GM19467 (cell line): ENCODE measurements at regions not wholly inside any gene's neighbourhood (a gene's known extent, or its start where the extent isn't known, plus 50 kb on each side); places are given as distances from the start of the nearest gene placed in this dataset.
"Not testable (repeated sequence)": the region's sequence is repeated elsewhere in the genome, so short reads cannot be mapped to it uniquely, and the experiment has no call there.

ENCODE experiments used
- ATAC-seq: cut with Tn5 transposase; IDR thresholded peaks from one replicate; pipeline ENCODE4 v1.9.1; 2021; ENCODE audit warnings: mild to moderate bottlenecking, moderate library complexity; ENCODE audit not compliant: unreplicated experiment

DNA sequence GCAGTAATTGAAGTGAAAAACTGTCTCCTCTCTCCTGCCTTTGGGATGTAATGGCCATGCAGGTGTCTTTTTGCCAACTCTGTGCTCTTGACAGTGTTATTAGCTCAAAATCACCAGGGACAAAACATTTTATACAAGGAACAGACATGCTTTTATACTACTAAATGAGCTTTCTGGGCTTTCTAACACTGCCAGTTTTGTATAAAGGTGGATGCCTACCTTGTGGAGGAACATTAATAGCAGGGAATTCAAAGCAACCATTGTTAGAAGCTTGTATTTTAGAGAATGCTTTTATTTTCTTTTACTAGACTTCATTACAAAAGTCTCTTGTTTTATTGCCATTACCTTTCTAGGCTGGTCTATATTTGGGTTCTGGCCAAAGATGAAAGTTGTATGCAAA lies 54.7 kb upstream of the ARSJ start:
- ATAC-seq = no peak

DNA sequence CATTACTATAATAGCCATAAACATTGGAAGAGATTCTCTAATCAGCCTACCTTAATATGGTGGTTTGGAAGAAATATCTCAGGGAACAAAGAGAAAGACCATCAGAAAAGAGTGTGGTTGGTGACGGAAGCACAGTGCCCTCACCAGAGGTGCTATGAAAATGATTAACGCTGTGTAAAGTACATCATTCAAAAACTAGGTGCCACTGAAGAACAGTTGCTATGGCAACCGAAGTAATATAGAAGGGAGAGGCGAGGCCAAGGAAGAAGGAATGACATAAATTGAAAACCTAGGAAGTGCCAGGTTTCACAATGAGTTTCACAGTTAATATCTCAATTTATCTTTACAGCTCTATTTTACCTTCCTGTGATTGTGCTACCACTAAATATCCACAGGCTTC lies 57.0 kb upstream of the ARSJ start:
- ATAC-seq = no peak

DNA sequence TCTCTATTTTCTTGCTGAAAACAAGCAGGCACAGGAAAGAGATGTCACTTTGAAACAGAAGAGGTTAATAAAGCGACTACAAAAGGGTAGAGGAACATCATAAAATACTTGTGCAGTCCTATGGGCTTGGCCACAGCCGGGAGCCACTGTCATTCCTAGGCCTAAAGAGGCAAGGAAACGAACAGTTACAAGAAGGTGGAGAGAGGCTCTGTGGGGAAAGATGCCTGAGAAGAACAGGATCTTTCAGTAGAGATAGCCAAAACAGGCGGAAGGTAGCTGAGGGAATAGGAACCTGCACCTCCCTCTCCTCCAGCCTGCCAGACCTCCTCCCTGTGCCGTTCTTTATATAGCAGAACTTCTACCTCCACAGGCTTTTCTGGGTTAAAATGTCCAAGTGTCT lies 57.4 kb upstream of the ARSJ start:
- no peak for ATAC-seq

DNA sequence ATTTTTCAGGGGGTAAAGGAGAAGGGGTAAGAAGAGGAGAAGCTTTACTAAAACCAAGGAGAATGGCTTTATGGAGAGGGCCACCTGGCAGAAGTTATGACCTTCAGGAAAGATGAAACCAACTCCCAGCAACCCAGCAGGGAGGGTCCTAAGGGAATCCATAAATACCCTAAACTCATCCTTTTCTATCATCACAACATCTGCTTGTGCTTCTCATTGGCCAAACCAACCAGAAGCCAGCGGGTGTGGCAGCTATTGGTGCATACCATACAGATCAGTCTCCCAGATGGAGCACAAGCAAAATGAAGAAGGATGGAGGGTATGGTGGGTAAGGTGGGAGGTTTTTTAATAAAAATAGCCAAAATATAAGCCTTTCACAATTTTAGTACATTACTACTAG lies 58.5 kb upstream of the ARSJ start:
- ATAC-seq = no peak

DNA sequence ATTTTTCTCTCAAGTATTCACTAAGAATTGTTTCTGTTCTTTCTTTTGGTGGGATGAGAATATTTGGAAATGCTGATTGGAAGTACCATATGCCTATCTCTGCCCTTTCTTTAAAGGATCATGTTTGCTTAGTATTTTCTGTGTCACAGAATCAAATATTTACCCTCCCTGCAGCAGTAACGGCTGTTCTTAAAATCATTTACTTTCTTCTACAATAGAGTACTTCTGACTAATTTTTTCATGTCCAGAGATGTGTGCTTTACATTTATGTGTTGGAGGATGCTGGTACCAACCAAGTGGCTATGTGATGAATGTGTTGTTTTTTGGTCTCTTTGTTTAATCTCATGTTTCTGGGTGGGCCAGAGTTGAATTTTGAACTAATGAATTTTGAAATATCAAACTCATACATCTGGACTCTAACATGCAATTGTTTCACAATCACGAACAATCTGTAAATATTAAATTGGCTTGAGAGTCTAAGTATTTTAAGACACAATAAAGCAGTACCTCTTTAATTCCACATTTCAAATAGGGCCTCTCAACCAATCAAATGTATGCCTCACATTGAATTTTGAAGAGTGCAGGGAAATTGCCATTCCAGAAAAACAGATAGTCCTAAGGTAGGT lies 59.4 kb upstream of the ARSJ start:
- no peak for ATAC-seq

DNA sequence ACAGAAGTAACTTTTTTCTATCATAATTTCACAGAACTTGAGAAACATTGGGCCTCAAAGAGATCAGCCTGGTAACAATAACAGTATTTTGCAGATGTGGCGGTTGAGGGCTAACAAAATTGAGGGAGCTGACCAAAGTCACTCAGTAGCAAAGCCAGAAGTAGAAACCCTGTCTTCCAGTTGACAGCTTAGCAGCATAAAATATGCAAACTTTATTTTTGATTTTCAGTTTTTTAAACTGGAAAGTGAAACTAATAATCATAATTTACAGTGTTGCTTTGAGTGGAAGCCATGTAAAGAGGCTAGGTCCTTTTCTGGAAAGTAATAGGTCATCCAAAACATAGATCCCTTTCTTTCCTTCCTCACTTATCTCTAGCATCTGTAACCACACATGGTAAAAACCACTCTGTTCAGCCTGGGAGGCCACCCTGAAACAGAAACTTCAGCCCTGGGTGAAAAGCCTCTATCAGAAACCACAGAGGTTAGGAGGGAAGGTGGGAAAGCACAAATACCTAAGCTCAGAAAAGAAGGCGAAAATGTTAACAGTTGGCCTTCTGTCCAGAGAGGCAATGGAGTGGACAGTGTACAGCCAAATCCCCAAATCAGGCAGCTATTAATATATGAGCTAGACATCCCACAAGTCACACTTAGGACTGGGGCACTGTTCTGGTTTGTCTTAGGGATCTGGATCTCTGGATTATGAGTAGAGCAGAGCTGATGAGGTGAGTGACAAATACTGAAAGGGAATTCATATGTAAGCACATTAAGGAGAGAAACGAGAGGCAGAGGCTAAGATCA lies 61.1 kb upstream of the ARSJ start:
- ATAC-seq = peak; percentile 96

DNA sequence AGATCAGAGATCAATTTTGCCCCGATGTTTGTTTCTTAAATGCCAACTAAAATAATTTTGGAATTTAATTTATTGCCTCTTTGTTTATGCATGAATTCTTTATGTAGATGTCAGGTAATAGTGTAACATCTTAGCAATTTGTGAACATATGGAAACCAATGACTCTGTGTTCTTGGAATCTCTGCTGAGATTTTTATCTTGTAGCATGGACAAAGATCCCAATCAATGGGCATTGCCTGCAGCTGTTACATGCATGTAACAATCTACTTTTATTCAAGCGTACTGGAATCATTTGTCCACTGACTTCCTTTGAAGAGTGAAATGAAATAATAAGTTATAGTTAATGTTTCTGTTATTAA lies 61.6 kb upstream of the ARSJ start:
- no peak for ATAC-seq

DNA sequence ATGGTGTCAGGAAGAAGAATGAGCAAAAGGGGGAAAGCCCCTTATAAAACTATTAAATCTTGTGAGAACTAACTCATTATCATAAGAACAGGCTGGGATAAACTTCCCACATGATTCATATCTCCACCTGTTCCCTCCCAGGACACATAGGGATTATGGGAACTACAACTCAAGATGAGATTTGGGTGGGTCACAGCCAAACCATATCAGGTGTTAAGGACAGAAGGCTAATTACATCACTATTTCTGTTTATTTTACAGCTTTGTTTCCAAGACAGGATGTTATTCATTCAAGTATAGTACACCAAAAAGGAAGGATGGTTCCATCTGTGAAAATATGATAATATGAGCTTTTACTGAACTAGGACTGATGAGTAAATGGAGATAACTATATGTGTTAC lies 63.7 kb upstream of the ARSJ start:
- no peak for ATAC-seq

DNA sequence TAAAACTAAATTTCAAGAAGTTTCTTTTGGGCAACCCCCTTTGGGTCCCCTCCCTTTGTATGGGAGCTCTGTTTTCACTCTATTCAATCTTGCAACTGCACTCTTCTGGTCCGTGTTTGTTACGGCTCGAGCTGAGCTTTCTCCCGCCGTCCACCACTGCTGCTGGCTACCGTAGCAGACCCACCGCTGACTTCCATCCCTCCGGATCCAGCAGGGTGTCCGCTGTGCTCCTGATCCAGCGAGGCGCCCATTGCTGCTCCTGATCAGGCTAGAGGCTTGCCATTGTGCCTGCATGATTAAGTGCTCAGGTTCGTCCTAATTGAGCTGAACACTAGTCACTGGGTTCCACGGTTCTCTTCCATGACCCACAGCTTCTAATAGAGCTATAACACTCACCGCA lies 64.9 kb upstream of the ARSJ start:
- ATAC-seq = not testable (repeated sequence)

- no peak for ATAC-seq
Observed at GRCh38 chr4:114046331-114046730, 66.9 kb upstream of the ARSJ start.

DNA sequence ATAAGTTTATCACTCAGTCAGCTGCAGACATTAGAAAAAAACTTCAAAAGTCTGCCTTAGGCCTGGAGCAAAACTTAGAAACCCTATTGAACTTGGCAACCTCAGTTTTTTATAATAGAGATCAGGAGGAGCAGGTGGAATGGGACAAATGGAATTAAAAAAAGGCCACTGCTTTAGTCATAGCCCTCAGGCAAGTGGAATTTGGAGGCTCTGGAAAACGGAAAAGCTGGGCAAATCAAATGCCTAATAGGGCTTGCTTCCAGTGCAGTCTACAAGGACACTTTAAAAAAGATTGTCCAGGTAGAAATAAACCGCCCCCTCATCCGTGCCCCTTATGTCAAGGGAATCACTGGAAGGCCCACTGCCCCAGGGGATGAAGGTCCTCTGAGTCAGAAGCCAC lies 68.7 kb upstream of the ARSJ start:
- not testable (repeated sequence) for ATAC-seq

GRCh38 chr4:114052227-114052626 lies 72.8 kb upstream of the ARSJ start:
- ATAC-seq = no peak

DNA sequence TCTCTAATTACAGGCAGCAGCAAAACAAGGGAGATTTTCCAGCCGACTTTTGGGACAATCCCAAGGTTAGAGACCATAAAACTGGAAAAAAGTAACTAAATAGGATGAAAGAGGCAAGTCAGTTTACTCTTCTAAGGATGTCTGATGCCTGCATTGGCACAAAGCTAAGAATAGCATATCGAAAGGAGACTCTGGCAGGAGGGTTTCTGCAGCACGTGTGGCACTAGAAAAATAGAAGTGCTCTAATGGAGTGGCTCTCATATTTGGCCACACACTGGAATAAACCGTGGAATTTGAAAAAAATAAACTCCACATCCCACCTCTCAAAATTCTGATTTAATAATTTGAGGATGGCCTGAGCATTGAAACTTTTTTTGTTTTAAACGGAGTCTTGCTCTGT lies 77.2 kb upstream of the ARSJ start:
- no peak for ATAC-seq

DNA sequence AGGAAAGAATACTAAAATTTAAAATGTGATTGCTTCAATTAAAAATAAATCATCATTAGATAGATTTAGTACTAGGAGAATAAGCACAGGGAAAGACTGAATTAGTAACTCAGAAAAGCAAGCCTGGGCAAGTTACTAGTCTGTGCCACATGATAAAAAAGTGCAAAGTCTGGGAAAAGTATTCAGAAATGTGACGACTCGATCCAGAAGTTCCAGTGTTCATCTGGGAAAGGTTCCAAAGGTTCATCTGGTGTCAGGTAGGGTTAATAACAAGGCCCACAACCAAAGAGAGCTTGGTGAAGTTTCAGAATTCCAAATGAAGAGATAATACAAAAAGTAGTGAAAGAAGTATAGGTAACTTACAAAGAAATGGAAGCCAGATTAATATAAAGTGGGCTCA lies 78.3 kb upstream of the ARSJ start:
- ATAC-seq = no peak

DNA sequence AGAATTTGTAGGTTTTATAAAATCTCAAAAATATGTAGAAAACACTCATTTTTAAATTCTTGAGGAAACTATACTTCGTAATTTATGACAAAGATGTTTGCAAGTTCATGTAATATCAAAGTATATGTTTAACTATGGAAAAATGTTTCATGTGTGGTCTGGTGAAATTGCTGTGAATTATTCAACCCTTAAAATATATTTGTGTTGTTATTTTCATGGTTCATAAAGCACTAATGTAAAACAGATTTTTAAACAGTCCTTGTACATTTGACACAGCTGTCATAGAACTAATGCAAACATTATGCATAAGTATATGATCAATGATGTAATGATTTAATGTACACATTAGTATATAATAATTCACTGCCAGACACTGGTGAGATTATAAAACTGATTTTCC lies 83.1 kb upstream of the ARSJ start:
- ATAC-seq = no peak

DNA sequence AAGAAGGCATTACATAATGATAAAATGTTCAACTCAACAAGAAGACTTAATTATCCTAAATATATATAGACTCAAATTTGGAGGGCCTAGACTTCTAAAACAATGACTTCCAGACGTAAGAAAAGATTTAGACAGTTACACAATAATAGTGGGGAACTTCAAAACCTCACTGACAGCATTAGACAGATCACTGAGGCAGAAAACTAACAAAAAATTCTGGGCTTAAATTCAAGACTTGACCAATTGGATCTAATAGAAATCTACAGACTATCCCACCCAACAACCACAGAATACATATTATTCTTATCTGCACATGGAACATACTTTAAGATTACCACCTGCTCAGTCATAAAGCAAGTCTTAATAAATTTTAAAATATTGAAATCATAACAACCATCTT lies 93.3 kb upstream of the ARSJ start:
- ATAC-seq = no peak

GRCh38 chr4:114076899-114077570 lies 97.6 kb upstream of the ARSJ start:
- no peak for ATAC-seq

- ATAC-seq = no peak
Observed at GRCh38 chr4:114077610-114078009, 98.2 kb upstream of the ARSJ start.

DNA sequence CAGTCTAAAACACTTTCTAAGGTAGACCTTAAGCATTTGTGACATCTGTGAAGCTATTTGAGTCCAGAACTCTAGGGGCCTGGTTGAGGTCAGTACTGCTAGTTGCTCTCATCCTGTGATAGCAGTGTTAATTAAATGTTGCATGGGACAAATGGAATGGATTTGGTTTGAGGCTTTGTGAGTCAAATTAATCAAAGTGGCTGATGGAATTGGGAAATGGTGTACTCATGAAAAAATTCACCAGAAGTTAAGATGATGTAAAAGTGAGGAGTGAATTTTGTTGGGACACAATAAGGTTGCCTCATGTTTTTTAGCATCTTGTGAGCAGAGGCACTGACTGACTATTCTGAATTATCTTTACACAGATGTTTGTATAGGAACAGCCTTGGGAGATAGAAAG lies 99.2 kb upstream of the ARSJ start:
- no peak for ATAC-seq

DNA sequence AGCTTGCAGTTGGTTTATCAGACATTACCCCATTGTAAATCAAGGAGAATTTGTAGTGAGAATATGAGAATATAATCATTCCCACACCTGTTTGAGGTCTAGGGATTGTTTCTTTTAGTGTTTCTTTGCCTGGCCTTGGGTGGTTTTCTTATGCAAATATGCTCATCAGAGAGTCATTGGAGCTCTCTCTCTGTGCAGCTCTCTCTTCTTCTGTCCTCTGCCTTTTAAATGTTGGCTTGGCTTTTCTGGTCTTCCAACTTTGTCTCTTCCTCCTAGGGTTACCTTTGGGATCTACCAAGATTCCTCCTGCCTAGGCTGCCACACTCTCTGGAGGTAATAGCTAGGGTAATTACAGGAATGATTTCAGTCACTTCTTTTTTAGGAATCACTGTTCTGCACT lies 102.3 kb upstream of the ARSJ start:
- ATAC-seq = no peak

DNA sequence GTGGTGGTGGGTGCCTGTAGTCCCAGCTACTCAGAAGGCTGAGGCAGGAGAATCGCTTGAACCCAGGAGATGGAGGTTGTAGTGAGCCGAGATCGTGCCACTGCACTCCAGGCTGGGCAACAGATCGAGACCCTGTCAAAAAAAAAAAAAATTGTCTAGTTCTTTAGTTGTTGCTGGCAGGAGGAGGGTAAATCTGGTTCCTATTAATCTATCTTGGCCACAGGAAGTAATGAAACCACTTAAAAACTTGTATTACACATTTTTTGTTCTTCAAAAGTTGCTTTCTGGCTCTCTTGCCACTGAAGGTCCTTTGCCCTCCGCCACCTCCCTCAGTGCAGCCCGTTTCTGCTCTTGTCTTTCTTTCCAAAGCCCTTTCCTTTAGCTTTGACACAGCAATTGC lies 102.9 kb upstream of the ARSJ start:
- ATAC-seq = no peak

DNA sequence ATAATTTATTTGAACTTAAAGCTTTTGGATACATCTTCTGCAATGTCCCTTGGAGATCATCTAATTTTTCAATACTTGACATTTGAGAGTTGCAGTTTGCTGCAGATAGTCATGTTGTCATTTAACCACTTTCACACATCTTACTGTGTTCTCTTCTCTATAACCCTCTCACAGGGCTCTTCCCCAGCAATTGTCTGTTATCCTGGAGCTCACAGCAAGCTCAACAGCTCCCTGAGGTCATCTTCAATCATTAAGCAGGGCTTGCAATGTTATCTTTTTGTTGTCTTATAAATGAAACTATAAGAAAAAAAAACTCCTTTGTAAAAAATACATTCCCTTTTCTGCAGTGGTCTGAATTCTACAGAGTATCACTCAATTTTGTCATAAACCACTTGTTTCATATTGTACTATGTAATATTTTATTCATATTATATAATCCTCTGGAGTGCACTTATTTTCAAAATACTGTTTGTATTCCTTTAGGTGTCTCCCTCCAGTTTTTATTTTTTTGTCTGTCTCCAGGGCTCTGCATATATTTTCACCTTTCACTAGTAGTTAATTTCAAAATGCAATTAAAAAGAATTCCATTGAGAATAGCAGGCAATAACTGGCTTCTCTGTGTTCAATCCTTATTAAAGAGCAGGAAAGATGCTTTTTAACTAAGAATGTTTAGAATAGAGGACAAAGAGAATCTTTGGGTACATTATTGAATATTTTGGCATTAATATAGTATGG lies 106.3 kb upstream of the ARSJ start:
- ATAC-seq = no peak
